ENCODE measurements at regions not wholly inside any gene's neighbourhood (a gene's known extent, or its start where the extent isn't known, plus 50 kb on each side); places are given as distances from the start of the nearest gene placed in this dataset.

DNA sequence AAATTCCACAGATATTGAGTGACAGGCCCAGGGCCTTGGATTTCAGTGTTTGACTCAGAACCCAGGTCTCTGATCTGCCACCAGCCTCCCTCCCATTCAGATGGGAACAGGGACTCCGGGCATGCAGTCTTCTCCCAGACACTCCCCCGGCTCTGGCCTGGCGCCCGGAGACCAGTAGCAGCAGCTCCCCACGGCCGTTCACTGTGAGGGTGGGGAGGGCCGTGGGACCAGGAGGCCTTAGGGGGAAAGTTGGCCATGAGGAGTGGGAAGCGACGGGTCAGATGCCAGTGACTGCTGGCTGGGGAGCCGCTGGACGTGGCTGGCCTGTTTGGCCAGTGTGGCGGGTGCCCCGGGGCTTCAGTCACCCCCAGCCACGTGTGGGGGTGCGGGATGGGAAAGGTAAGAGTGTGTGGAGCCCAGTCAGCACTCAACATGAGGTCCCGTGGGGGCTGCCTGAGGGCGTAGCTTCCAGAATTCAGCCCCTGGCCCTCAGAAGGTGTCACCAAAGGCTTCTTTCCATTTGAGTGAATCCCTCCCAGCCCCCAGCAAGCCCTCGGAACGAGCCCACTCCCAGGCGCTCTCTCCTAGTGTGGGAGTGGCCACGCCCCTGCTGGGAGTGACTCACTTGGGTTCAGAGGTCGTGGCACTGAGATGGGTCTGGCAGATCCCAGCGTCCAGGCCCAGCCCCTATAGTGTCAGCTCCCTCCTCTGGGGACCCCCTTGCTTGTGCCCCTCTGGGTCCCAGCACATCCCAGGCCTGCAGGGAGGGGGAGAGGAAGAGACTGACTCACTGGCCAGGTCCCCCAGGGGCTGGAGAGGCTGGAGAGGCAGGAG is 309.4 kb downstream of the SEC14L1 start:
- no peak for DNase-seq (ENCODE audit: insufficient read length, low spot score)
- FAIRE-seq, result no peak
- no peak for TF ChIP-seq TAF1 (IDR thresholded peaks at IDR 0.05; ENCODE audit: low read depth, low read length)
- no peak for TF ChIP-seq POU2F2 (IDR thresholded peaks at IDR 0.05; ENCODE audit: low read depth, low read length)
- no peak for TF ChIP-seq SPI1 (IDR thresholded peaks at IDR 0.05; ENCODE audit: low read depth, low read length)
- TF ChIP-seq PAX5 (IDR thresholded peaks at IDR 0.05; ENCODE audit: insufficient read depth, low read length, severe bottlenecking), result no peak
- TF ChIP-seq POLR2AphosphoS5 (IDR thresholded peaks at IDR 0.05; ENCODE audit: low read depth, low read length), result no peak
- no peak for TF ChIP-seq POLR2A (IDR thresholded peaks at IDR 0.05; ENCODE audit: low read depth, low read length)

DNA sequence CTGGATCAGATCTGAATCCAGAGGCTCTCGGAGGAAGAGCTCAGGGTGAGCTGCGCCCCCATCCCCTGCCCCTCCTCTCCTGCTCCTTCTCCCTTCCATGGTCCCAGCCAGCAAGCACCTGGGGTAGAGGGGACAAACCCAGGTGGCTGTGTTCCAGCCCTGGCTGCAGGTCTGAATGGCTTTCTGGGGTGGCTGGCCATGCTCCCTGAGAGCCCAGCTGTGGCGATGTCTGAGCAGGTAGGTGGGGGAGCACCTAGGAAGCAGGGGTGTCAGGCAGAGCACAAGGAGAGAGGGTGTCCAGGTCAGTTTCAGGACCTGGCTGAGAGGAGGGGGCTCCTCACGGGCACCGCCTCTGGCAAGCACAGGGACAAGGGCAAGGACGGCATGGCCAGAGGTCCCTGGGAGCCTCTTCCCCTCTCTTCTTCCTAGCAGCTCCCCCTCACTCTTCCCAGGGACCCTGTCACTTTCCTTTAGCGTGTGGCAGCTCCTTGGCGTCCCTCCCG is 310.0 kb downstream of the SEC14L1 start:
- no peak for TF ChIP-seq TAF1 (IDR thresholded peaks at IDR 0.05; ENCODE audit: low read depth, low read length)
- no peak for TF ChIP-seq PAX5 (IDR thresholded peaks at IDR 0.05; ENCODE audit: insufficient read depth, low read length, severe bottlenecking)
- TF ChIP-seq POLR2AphosphoS5 (IDR thresholded peaks at IDR 0.05; ENCODE audit: low read depth, low read length), result no peak
- no peak for TF ChIP-seq POU2F2 (IDR thresholded peaks at IDR 0.05; ENCODE audit: low read depth, low read length)
- no peak for TF ChIP-seq SPI1 (IDR thresholded peaks at IDR 0.05; ENCODE audit: low read depth, low read length)
- no peak for TF ChIP-seq POLR2A (IDR thresholded peaks at IDR 0.05; ENCODE audit: low read depth, low read length)
- DNase-seq (ENCODE audit: insufficient read length, low spot score) (no peak), FAIRE-seq (no peak)

- DNase-seq (ENCODE audit: insufficient read length, low spot score) (no peak), FAIRE-seq (peak; percentile 76)
- no peak for TF ChIP-seq PAX5 (IDR thresholded peaks at IDR 0.05; ENCODE audit: insufficient read depth, low read length, severe bottlenecking)
- peak; percentile 72 for TF ChIP-seq POLR2A (IDR thresholded peaks at IDR 0.05; ENCODE audit: low read depth, low read length)
- TF ChIP-seq SPI1 (IDR thresholded peaks at IDR 0.05; ENCODE audit: low read depth, low read length), result no peak
- peak; percentile 71 for TF ChIP-seq POLR2AphosphoS5 (IDR thresholded peaks at IDR 0.05; ENCODE audit: low read depth, low read length)
- peak; percentile 33; the same call in 1 of the 2 replicates for TF ChIP-seq TAF1 (IDR thresholded peaks at IDR 0.05; ENCODE audit: low read depth, low read length)
- no peak for TF ChIP-seq POU2F2 (IDR thresholded peaks at IDR 0.05; ENCODE audit: low read depth, low read length)
Measured at GRCh38 chr17:77451245-77451893, 310.6 kb downstream of the SEC14L1 start.

DNA sequence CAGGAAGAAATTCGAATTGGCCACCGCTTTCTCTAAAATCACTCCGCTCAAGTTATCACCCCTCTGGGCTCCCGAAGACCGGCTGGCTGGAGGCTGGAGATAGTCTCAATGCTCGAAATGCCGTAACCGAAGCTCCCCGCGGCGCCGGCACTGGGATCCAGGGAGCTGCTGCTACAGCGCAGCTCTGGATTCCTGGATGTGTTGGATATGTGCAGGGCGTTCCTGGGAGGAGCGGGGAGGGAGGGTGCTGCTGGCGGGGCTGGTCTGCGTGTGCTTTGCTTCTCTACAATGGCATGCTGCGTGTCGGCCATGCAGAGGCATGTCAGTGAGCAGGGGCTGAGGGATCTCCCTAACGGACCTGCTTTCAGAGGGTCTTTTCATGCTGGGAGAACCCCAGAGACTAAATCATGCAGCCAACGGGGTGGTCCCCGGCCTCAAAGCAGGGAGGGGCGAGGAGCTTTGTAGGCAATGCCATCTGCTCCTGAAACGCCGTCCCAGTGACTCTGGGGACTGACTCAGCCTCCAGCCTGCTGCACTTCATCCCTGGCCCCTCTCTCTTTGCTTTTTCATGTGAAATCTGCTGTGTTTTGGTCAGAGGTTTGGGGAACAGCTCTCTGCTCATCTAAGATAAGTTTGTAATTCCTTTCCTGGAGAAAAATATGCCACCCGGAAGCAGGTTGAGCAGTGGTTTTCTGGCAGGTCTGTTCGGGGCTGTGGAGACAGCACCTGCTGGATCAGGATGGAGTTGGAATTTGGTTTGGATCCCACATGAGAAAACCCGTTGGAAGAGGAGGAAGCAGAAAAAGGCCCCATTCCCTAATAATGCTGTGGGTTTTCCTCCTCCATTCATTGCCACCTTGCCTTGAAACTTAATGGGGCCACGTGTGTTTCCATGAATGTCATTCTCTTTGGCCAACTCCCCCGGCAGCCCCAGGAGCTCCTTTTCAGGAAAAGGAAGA is 311.4 kb downstream of the SEC14L1 start:
- peak; percentile 69 for FAIRE-seq
- TF ChIP-seq SPI1 (IDR thresholded peaks at IDR 0.05; ENCODE audit: low read depth, low read length) (no peak), POLR2A (IDR thresholded peaks at IDR 0.05; ENCODE audit: low read depth, low read length) (0 out of 2 replicates have a peak, but pooled peaks have one; percentile 41), POU2F2 (IDR thresholded peaks at IDR 0.05; ENCODE audit: low read depth, low read length) (peak; percentile 33; the same call in 1 of the 2 replicates), TAF1 (IDR thresholded peaks at IDR 0.05; ENCODE audit: low read depth, low read length) (peak; percentile 48; the same call in 1 of the 2 replicates)
- no peak for DNase-seq (ENCODE audit: insufficient read length, low spot score)

- DNase-seq (ENCODE audit: insufficient read length, low spot score) (no peak), FAIRE-seq (peak; percentile 61)
- TF ChIP-seq POU2F2 (IDR thresholded peaks at IDR 0.05; ENCODE audit: low read depth, low read length), result no peak
- 0 out of 2 replicates have a peak, but pooled peaks have one; percentile 15 for TF ChIP-seq TAF1 (IDR thresholded peaks at IDR 0.05; ENCODE audit: low read depth, low read length)
Measured at GRCh38 chr17:77453613-77454241, 313.0 kb downstream of the SEC14L1 start.

DNA sequence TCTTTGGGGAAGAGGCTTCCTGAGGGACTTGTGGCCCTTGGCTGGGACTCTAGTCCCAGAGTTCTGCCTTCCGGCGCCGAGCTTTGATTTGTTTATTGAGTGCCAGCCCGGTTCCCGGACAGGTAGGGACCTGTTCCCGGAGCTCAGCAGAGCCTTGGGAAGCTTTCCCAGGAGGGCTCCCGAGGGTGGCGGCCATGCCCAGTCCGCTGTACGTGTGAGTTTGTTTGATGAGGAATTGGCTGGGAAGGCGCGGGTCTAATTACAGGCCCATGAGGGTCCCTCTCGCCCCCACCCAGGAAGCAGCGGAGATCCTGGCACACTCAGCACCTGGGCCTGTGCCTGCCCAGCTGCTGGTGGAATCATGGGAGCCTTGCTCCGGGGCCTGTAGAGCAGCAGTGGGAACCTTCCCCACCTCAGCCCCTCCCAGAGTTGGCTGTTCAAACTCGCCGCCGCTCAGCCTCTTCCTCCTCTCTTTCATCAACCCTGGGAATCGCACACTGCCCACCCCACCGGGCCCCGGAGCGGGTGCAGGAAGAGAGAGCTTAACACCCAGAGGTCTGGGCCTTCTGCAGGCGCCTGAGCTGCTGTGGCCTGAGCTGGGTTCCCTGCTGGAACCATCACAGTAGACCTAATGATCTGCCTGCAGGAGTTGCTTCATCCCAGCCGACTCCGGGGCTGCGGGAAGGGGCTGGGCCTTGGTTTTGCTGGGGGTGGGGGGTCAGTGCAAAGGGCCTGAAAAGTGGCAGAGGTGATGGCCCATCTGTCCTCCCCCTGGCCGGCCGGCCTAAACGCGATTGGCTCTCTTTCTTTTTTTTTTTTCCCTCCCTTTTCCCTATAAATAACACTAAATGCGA is 313.7 kb downstream of the SEC14L1 start:
- TF ChIP-seq SPI1 (IDR thresholded peaks at IDR 0.05; ENCODE audit: low read depth, low read length) (no peak), POLR2A (IDR thresholded peaks at IDR 0.05; ENCODE audit: low read depth, low read length) (peak; percentile 48; the same call in 1 of the 2 replicates), POU2F2 (IDR thresholded peaks at IDR 0.05; ENCODE audit: low read depth, low read length) (no peak), TAF1 (IDR thresholded peaks at IDR 0.05; ENCODE audit: low read depth, low read length) (no peak)
- DNase-seq (ENCODE audit: insufficient read length, low spot score) (no peak), FAIRE-seq (peak; percentile 33)

- FAIRE-seq, result peak; percentile 33
- TF ChIP-seq POU2F2 (IDR thresholded peaks at IDR 0.05; ENCODE audit: low read depth, low read length) (no peak), POLR2A (IDR thresholded peaks at IDR 0.05; ENCODE audit: low read depth, low read length) (peak; percentile 19; the same call in 1 of the 2 replicates), POLR2AphosphoS5 (IDR thresholded peaks at IDR 0.05; ENCODE audit: low read depth, low read length) (no peak), SPI1 (IDR thresholded peaks at IDR 0.05; ENCODE audit: low read depth, low read length) (no peak)
- no peak for DNase-seq (ENCODE audit: insufficient read length, low spot score)
Measured at GRCh38 chr17:77455111-77455890, 314.5 kb downstream of the SEC14L1 start.
